ENCODE measurements at regions not wholly inside any gene's neighbourhood (a gene's known extent, or its start where the extent isn't known, plus 50 kb on each side); places are given as distances from the start of the nearest gene placed in this dataset.

GRCh38 chr18:43992741-43993140 is 687.9 kb upstream of the SETBP1 start:
- no peak overlapping the region for H3K4me3 ChIP-seq (ENCODE audit: low read depth, low read length)
- no peak for DNase-seq (ENCODE audit: low read depth, low spot score)
- in situ Hi-C loops (cut with HindIII; ENCODE audit: low sequenced_read_pairs) = no loop called here
- TF ChIP-seq CTCF (IDR thresholded peaks at IDR 0.05; ENCODE audit: low read depth, low read length) = no peak

DNA sequence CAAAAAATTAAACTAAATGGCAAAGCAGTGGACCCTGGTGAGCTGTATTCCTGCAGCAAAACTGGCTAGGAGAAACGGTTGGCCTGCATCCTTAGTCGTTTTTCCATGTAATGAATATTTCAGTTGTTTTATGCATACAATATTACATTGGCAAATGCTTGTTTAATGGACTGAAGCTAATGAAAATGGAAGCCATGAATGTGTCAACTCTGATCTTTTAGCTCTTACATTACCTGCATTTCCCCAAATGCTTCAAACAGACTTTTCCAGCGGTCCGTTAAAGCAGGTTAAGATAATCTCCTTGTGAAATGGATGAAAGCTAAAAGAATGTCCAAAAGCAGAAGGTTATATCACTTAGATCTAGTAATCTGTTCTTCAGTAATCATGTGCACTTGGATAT is 686.3 kb upstream of the SETBP1 start:
- no peak overlapping the region for H3K4me3 ChIP-seq (ENCODE audit: low read depth, low read length)
- in situ Hi-C loops (cut with HindIII; ENCODE audit: low sequenced_read_pairs) = no loop called here
- TF ChIP-seq CTCF (IDR thresholded peaks at IDR 0.05; ENCODE audit: low read depth, low read length) = no peak
- DNase-seq (ENCODE audit: low read depth, low spot score) = no peak

DNA sequence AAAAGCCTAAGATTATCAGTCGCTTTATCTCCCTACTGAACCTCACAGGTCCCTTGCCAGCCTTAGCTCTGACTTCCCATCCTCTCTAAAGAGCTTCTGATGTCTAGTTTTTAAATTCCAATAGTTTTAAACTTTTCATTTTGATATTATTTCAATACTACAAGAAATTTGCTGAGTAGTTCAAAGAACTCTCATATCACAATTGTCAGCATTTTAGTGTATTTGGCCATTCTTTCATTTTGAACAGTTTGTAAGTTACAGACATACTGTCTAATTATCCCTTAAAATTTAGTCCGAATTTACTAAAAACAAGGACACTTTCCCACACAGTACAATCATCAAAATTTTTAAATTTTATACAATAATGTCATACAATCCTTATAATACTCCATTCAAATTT is 666.8 kb upstream of the SETBP1 start:
- in situ Hi-C loops (cut with HindIII; ENCODE audit: low sequenced_read_pairs) = no loop called here
- H3K4me3 ChIP-seq (ENCODE audit: low read depth, low read length) = no peak overlapping the region
- TF ChIP-seq CTCF (IDR thresholded peaks at IDR 0.05; ENCODE audit: low read depth, low read length) = no peak
- no peak for DNase-seq (ENCODE audit: low read depth, low spot score)

GRCh38 chr18:44025421-44025820 is 655.3 kb upstream of the SETBP1 start:
- H3K4me3 ChIP-seq (ENCODE audit: low read depth, low read length) = no peak overlapping the region
- no peak for TF ChIP-seq CTCF (IDR thresholded peaks at IDR 0.05; ENCODE audit: low read depth, low read length)
- in situ Hi-C loops (cut with HindIII; ENCODE audit: low sequenced_read_pairs) = no loop called here
- no peak for DNase-seq (ENCODE audit: low read depth, low spot score)

GRCh38 chr18:44028109-44028508 is 652.6 kb upstream of the SETBP1 start:
- in situ Hi-C loops (cut with HindIII; ENCODE audit: low sequenced_read_pairs) = no loop called here
- H3K4me3 ChIP-seq (ENCODE audit: low read depth, low read length) = no peak overlapping the region
- DNase-seq (ENCODE audit: low read depth, low spot score) = no peak
- no peak for TF ChIP-seq CTCF (IDR thresholded peaks at IDR 0.05; ENCODE audit: low read depth, low read length)

DNA sequence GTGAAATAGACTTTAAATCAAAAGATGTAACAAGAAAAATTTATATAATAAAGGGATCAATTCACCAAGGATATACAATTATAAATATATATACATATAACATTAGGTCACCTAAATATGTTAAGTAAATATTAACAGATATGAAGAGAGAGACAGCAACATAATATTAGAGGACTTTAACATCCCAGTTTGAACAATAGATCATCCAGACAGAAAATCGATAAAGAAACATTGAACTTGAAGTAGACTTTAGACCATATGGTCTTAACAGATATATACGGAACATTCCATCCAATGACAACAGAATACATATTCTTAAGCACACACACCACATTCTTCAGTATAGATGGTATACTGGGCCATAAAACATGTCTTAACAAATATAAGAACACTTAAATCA is 649.6 kb upstream of the SETBP1 start:
- in situ Hi-C loops (cut with HindIII; ENCODE audit: low sequenced_read_pairs) = no loop called here
- no peak for TF ChIP-seq CTCF (IDR thresholded peaks at IDR 0.05; ENCODE audit: low read depth, low read length)

DNA sequence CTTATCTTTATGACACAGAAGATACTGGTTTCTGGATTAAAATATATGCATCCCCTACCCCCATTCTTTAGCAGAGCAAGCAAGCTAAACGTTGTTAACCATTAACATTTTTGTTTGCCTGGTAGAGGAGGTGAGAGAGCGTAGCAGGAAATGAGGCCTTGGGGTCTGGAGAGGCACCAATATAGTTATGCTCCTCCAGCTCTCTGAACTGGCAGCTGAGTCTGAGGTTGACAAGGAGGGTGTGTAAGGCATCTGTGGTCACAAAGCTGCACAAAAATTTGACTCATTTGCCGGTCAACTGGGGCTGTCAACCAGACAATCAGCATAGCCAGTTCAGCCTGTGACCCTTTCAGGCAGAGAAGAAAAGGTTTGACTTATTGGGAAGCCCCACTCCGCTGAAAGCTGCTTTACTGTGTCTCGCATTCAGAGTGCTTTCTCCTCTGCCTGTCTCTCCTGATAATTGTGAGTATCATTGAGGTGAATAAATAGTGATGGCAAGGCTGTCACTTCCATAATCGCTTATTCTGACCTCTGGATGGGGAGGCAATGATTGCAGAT is 647.5 kb upstream of the SETBP1 start:
- peak; percentile 2 for DNase-seq (ENCODE audit: low read depth, low spot score)
- in situ Hi-C loops (cut with HindIII; ENCODE audit: low sequenced_read_pairs) = no loop called here
- H3K4me3 ChIP-seq (ENCODE audit: low read depth, low read length) = no peak overlapping the region
- no peak for TF ChIP-seq CTCF (IDR thresholded peaks at IDR 0.05; ENCODE audit: low read depth, low read length)

More for the DNA sequence above, 649.6 kb upstream of the SETBP1 start:
- H3K4me3 ChIP-seq (ENCODE audit: low read depth, low read length) = no peak overlapping the region
- no peak for DNase-seq (ENCODE audit: low read depth, low spot score)

Data from astrocyte of the spinal cord (primary cell).